HG02885 (cell line): ENCODE measurements at regions not wholly inside any gene's neighbourhood (a gene's known extent, or its start where the extent isn't known, plus 50 kb on each side); places are given as distances from the start of the nearest gene placed in this dataset.
"Not testable (repeated sequence)": the region's sequence is repeated elsewhere in the genome, so short reads cannot be mapped to it uniquely, and the experiment has no call there.

Source experiments
- ATAC-seq: cut with Tn5 transposase; IDR thresholded peaks from one replicate; pipeline ENCODE4 v1.9.1; 2021; ENCODE audit warnings: mild to moderate bottlenecking; ENCODE audit not compliant: unreplicated experiment, poor library complexity

DNA sequence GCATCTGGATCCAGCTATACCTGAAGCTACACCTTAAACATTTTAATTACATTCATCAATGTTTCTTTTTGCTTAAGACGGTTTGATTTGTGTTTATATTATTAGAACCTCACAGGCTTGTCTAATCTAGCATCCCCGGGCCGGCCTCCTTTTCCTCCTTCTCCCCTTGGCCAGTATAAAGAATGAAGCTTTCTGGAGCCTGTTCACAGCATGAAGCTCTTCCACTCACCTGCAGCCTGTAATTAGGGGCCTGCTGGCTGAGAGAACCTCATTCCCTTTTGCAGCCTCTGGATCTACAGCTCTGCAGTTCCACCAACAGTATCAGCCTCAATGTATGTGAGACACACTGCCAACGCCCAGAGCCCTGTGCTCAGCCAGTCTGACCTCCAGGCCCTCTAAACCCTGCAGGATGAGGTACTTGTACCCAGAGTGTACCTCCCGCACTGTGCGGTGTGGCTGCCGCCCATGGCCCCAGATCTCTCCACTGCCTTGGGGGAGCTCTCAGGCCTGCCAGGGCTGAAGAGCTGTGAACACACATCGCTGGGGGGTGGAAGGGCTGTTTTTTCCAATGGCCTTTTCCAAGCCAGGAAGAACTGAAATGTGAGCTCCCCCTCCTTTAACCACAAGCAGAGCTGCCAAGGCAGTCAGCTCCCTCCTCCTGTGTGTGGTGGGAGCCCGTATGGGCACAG is 114.7 kb upstream of the ALDH1A3 start:
- no peak for ATAC-seq

DNA sequence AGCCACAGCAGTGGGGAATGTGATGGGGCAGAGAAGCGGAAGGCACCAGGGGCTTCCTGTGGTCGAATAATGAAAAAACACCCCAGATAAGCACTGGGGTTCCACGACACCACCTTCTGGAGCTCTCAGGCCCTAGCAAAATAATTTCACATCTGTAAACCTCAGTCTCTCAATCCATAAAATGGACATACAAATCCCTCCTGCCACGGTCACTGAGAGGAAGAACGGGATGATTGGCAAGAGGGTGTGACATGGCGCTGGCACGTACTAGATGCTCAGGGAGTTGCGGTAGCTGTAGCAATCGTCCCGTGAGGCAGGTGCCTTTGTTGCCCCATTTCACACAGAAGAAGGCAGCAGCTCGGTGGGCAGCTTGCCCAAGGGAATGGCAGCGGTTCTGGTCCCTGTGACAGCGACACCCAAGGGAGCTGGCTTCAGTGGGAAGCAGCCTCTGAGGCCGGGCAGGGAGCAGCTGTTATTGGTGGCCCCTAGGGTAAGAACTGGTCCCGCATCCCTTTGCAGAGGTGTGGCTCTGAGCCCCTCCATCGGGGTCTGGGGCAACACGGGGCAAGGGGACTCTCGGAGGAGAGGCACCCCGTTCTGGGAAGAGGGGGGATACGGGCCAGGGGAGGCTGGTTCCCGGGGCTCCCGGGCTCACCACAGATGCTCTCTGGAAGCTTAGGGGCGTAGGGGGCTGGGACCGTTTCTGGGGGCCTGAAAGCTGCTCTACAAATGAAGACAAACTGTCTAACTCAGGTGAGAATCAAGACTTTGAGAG is 114.0 kb upstream of the ALDH1A3 start:
- no peak for ATAC-seq

DNA sequence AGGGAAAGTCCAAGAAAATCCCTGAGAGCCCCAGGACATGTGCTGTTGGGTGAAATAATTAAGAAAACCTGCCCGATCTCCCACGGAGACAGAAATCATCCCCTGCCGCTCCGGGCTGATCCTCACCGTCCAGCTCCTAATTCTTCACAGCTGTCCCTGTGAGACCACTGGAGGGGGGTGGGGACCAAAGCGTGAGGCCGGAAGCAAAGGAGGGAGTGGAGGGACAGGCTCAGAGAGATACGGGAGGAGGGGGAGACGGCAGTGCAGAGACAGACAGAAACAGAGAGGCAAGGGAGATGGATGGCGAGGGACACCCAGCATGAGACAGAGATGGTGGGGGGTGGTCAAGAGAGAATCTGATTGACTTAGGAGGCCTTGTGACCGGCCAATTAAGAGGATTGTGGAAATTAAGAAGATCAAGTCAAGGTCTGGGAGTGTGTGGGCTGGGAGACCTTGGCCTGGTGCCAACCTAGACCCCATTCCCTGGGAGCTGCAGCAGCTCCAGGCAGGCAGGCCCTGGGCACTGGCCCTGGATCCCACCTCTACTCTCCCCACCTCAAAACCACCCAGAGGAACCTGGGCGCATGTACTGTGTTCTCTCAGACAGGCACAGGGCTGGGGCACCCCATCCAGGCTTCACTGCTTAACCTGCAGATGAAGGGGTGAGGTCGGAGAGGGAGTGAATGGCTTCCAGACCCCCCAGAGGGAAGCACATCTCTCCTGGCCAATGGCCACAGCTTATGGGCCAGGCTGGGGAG is 113.2 kb upstream of the ALDH1A3 start:
- no peak for ATAC-seq

DNA sequence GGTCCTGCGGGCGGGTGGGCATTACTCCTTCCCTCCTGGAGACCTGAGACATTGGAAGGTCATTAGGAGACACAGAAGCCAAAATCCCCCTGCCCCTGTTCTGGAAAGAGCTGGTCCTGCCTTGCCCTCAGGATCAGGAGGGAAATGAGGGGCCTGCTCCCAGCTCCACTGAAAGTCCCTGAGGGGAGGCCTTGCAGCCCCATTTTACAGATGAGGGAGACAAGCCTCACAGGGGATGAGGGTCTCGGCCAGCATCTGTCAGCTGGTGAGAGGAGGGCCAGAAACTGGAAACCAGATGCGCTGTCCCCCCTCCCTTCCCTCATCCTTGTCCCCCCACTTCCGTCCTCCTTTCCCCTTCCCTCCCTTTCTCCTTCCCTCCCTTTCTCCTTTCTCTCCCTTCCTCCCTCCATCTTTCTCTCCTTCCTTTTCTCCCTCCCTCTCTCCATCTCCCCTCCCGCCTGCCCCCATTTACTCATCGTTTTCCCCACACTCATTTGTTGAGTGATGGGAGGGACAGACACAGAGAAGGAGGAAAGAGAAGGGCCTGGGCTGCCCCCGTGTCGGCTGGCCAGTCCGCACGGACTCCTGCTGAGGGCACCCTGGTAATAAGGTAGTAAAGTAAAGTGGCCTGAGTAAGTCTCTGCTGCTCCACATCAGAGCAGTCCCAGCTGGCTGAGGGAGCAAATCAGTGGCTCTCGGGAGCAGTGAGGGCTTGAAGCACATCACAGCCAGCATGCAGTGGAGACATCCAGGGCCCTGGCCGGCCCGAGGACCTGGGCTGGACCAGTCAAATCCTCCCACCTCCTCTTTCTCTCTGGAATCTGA is 112.4 kb upstream of the ALDH1A3 start:
- ATAC-seq: no peak

DNA sequence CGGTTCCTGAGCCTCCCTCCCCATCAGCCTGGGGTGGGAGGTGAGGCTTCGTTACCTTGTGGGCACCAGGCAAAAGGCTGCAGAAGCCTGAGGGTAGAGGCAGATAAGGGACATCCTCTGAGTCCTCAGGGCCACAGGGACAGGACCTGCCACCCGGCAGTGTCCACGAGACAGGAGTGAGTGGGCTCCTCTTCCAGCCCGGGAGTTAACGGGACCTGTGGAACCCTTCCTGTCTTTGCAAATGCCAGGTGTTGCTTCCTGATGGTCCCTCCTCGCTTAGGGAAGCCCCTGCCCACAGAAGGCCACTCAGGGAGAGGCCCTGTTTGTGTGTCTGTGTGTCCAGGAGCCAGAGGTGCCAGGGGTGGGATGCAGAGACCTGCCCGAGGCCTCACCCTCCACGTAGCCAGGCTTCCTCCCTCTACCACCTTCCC is 111.1 kb upstream of the ALDH1A3 start:
- ATAC-seq: no peak

DNA sequence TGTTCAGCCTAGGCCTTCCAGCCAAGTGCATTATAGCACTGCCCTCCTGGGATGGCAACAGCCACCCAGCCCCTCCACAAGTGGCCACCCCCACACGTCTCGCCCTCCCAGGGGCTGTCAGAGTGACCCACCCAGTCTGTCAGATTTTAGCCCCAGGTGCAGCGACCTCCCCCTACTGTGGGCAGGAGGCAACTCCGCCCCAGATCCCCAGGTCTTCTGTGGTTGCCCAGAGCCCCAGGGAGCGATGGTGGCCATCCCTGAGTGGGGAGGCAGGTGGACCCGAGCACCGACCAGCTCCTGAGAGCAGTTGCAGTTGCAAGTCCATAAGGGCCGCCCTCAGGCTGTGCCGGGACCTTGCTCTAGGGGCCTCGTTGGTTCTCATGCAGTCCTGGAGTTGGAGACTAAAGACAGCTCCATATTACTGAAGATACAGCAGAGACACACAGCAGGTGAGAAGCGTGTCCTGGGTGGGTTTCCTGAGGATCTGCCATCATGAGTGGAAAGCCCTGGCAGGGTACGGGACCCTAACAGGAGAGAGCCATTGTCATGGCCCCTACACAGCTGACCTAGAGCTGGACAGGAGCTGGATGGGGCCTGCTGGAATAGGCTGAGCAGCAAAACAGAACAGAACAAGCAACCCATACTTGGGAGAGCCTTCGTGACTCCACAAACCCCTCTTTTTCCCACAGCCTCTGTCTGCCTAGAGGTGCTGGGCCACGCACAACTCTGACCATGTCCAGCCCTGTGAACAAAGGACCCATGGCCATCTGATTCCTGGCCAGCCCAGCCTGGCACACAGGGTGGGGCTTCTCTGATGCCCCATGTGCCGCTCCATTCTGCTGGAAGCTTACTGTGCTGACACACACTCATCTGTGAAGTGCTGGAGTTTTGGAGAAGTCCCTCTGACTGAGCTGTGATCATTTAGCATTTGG is 110.3 kb upstream of the ALDH1A3 start:
- no peak for ATAC-seq

DNA sequence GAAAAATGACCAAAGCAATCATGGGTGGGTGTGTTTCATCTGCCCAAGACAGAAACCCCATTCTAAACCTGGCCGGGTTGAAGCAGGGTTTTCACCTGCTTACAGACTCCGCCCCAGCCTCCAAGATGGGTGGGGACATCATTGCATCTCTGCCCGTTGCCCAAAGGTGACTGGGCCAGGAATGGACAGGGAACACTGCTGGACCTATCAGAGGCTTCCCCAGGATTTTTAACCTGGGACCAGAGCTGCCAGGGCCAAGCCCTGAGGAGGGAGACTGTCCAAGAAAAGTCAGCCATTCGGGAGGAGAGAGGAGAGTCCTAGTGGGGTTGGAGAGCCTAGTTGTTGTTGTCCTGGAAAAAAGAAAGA is 109.7 kb upstream of the ALDH1A3 start:
- ATAC-seq: no peak

DNA sequence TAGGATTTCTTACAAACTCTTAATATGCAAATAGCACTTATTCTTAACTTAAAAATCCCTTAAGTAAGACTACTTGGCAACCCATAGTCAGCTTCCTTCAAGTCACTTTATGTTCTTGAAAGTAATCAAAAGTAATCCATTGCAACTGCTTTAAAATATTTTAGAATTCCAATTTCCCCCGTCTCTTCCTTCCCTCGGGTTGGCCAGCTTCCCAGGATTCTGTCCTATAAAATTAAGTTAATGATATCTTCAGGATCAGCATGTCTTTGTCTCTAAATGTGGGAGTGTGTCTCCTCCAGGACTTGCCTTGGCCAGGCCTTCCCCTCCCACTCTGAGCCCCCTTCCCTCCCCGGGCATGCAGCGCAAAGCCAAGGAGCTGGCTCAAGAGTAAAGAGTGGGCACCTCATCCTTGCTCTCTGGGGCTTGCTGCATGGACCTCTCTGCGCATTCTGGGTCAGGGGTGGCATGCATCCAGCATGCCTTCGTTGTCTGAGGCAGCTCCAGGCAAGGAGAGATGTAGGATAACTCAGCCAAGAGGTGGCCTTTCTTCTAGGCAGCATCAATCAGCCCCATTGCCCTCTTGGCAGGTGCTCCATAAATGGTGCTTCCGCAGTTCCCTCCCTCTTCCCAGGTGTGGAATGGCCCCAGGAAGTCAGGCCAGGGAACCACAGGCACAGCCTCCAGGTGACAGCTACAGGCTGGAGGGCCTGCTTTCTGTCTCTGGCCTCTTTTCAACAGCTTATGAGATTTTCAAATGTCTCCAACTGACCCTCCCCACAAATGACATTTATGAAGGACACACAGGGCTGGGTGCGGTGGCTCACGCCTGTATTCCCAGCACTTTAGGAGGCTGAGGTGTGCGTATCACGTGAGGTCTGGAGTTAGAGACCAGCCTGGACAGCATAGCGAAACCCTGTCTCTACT is 108.7 kb upstream of the ALDH1A3 start:
- no peak for ATAC-seq

DNA sequence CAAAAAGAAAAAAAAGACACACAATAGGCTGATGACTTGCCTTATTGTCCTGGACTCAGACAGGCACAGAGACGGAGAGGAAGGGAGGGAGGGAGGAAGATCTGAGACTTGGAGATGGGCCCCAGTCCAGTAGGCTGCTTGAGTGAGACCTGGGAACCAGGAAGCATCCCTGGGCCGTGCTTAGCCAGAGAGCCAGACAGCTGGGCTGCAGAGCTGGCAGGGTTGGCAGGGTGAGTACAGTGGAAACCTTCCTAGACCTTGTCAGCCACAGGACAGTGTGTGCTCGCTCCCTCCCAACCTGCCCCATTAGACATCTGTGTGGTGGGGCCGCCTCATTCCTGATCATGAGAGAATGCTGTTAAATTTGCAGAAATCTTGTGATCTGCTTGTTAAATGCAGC is 107.9 kb upstream of the ALDH1A3 start:
- no peak for ATAC-seq

DNA sequence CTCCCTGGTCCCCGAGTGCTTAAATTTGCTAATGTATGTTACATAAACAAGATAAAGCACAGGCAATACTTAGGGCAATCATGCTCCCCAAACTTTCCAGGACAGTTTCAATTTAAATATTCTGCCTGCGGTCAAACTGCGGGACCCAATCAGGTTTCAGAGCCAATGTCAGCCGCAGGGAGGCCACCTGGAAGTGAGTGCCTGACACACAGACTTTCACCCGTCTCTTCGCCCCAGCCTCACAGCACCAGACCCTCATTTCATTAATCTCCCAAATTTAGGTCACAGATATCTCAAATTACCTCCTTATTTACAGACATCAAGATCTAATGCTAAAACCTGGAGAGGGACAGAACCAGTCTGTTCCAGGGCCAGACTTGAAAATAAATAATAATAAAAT is 107.2 kb upstream of the ALDH1A3 start:
- ATAC-seq: no peak

DNA sequence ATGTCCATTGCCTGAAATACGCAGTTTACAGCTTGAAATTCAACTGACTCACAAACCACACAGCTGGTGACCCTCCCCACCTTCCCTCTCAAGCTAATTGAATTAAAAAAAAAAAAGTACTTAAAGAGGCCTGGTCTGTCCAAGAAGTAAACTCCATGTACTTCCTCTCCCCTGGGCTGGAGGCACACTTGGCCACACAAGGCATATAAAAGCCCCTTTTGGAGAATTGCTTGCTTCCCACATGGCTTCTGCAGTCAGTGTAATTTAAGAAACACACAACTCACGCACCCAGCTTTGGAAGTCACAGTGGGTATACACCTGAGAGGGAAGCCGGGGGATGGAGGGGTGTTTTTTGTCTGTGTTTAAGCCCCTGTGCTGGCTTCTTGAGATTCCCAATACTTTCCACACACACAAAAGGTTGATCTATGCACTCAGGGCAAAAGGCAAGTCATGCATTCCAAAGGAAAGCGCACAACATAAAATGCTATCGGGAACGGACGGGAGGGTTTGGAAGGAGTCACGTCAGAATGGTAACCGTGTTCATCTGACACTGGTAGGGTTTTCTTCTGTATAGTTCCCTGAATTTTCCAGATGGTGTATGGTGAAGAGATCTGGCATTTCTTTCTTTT is 106.6 kb upstream of the ALDH1A3 start:
- ATAC-seq: no peak

DNA sequence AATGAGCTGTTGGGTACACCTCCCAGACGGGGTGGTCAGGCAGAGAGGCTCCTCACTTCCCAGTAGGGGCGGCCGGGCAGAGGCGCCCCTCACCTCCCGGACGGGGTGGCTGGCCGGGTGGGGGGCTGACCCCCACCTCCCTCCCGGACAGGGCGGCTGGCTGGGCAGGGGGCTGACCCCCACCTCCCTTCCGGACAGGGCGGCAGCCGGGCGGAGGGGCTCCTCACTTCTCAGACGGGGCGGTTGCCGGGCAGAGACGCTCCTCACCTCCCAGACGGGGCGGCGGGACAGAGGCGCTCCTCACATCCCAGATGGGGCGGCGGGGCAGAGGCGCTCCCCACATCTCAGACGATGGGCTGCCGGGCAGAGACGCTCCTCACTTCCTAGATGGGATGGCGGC is 105.6 kb upstream of the ALDH1A3 start:
- not testable (repeated sequence) for ATAC-seq

DNA sequence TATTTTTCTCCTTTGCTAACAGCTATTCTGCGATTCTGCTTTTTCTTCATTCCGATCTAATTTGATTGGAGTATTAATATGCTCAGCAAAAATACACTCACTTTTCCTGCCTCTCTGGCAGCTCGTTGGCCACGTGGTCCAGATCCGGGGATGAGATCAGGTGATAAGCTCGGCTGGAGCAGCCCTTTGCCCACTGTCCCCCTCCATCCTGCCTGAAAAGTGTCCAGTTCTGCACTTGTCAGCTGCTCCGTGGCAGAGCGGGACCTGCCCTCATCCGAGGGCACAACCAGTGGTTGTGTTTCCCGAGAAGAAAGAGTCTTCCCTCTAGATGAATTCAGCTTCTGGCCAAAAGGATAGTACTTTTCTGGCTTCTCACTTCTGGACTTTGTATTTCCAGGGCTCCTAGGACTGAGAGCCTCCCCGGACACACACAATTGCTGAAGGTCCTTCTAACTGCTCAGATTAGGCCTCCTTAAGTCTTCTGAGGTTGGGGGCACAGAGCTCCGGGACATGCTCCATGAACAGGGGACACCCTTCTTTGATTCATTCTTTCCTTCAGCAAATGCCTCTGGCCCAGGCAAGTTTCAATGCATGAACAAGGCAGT is 103.9 kb upstream of the ALDH1A3 start:
- ATAC-seq: no peak

DNA sequence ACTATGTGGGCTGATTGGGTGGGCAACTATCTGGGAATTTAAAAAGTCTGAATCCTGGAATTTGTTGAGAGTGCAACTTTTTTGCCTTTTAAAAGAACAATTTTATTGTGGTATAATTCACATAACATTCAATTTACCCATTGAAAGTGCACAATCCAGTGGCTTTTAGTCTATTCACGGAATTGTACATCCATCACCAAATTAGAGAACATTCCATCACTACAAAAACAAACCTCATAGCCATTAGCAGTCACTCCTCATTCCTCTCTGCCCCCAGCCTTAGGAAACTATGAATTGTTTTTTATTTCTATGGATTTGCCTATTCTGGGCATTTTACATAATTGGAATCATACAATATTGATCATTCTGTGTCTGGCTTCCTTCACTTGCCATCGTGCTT is 101.8 kb upstream of the ALDH1A3 start:
- ATAC-seq: no peak

DNA sequence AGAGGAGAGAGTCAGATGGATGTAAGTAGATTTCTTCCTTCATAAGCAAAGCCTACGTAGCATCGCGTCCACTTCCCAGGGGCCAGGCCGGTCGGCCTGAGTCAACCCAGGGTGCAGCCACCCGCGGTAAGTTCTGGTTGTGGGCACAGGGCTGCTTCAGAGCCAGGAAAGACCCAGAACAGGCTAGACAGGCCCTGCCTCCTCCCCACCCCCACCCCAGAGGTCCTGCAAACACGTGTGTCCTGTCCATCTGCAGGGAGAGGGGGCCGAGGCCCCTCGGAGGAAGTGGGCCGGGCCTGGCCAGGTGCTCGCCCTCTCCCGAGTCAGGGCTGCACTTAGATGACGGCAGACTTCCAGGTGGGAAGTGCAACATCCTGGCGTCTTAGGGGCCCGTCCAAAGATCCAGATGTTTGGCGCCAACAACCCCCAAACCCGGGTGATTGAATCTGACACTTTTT is 100.8 kb upstream of the ALDH1A3 start:
- no peak for ATAC-seq

DNA sequence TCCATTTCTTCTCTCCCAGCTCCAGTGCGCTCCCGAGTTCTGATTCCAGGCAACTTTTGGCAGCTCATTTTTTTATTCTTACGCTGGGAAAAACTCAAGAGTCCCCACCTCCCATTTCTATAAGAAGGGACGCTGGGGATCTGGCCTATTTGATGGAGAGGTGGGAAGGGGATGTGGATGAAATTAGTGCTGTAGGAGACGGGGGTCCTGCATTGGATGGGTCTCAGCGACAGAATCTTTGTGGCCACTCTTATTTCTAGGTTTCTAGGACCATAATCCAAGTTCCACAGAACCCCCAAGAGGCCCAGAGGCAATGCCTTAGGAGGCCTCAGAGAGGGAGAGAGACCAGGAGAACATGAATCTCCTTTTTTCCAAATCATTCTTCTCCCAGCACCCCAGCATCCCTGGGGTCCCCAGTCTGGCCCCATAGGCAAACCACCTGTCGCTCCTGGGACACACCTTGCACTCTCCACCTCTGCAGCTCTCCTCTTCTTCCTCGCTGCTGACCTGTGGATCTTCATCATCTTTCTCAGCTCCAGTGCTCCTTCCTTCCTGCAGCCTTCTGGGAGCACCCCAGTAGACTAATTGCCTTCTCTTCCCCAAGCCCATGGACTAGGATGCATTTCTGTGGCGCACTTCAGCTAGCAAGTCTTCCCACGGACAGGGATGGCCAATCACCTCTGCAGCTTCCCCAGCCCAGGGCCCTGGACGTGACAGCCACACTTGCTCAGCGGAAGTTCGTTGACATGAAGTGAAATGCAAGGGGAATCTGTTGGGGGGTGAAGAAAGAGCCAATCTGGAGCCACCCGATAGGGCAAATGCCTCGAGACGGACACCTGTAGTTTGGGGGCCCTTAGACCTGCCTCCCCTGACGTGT is 100.1 kb upstream of the ALDH1A3 start:
- no peak for ATAC-seq
